HUES48 (cell line): ENCODE measurements at regions not wholly inside any gene's neighbourhood (a gene's known extent, or its start where the extent isn't known, plus 50 kb on each side); places are given as distances from the start of the nearest gene placed in this dataset.

Source experiments
- H3K27ac ChIP-seq: one replicate; pipeline ENCODE4 v1.7.0; 2013; ENCODE audit warnings: low read depth, low read length, inconsistent platforms
- H3K27me3 ChIP-seq: 2 replicates; pipeline ENCODE4 v1.6.1; 2013; ENCODE audit warnings: mild to moderate bottlenecking, low read length; ENCODE audit not compliant: control insufficient read depth, insufficient read depth
- H3K36me3 ChIP-seq: 2 replicates; pipeline ENCODE4 v1.6.1; 2013; ENCODE audit warnings: low read length; ENCODE audit not compliant: control insufficient read depth, insufficient read depth
- H3K4me1 ChIP-seq: 2 replicates; pipeline ENCODE4 v1.6.1; 2013; ENCODE audit warnings: mild to moderate bottlenecking, low read length; ENCODE audit not compliant: control insufficient read depth, insufficient read depth
- H3K4me3 ChIP-seq: 2 replicates; pipeline ENCODE4 v1.5.1; 2013; ENCODE audit warnings: mild to moderate bottlenecking, low read depth, low read length
- H3K9ac ChIP-seq: 2 replicates; pipeline ENCODE4 v1.6.1; 2013; ENCODE audit warnings: mild to moderate bottlenecking, low read depth, low read length, moderate library complexity
- H3K9me3 ChIP-seq: 2 replicates; pipeline ENCODE4 v1.6.1; 2013; ENCODE audit warnings: low read length; ENCODE audit not compliant: control insufficient read depth, insufficient read depth

DNA sequence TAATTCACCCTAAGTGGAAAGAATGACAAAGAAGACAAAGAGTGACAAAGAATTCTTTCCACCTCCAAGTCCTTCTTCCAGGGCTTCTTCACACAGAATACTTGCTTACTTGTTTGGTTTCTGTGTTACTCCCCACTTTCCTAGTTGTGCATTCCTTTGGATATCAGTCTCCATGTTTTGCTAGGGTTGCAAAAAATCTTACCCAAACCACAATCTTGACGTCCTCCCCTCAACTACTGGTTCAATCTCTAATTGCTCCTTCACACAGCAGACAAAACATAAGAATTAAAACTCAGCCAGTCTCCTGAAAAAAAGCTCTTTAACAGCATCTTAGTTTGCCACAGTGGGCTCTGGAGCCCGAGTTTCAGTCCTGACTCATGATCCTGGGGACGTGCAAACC lies 297.6 kb upstream of the CHRNA7 start:
- Histone ChIP-seq H3K9me3 (no peaks in the 10 kb centered on the region), H3K36me3 (no peaks in the 10 kb centered on the region), H3K27ac (no peak overlapping the region), H3K4me3 (no peak overlapping the region), H3K27me3 (no peaks in the 10 kb centered on the region), H3K9ac (no peak overlapping the region), H3K4me1 (no peaks in the 10 kb centered on the region)

GRCh38 chr15:31733424-31733823 lies 296.9 kb upstream of the CHRNA7 start:
- Histone ChIP-seq H3K27me3 (no peaks in the 10 kb centered on the region), H3K27ac (no peak overlapping the region), H3K9me3 (no peaks in the 10 kb centered on the region), H3K4me3 (no peak overlapping the region), H3K9ac (no peak overlapping the region), H3K4me1 (no peaks in the 10 kb centered on the region), H3K36me3 (no peaks in the 10 kb centered on the region)

DNA sequence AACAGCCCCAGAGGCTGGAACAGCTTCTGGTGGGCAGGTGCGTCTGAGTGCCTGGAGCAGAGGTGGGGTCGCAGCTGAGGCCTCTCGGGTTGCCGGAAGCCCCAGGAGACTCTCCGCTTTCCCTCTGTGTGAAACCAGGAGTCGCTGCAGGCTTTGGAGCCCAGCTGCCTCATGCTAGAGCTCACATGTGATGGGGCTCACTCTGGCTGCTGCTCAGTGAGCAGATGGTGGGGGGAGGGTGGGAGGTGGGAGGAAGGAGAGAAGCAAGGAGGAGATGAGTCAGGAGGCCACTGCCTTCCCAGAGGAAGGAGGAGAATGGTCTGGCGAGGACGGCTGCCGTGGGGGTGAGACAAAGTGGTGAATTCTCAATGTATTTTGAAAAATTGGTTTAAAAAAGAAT lies 290.1 kb upstream of the CHRNA7 start:
- H3K9ac ChIP-seq: no peak overlapping the region

GRCh38 chr15:31745841-31746240 lies 284.5 kb upstream of the CHRNA7 start:
- no peak overlapping the region for H3K9ac ChIP-seq
- H3K27ac ChIP-seq: no peak overlapping the region
- no peak overlapping the region for H3K4me3 ChIP-seq
- peaks cover 5% of the 10 kb centered on the region for H3K9me3 ChIP-seq
- H3K27me3 ChIP-seq: no peaks in the 10 kb centered on the region
- no peaks in the 10 kb centered on the region for H3K4me1 ChIP-seq
- no peaks in the 10 kb centered on the region for H3K36me3 ChIP-seq

More for the DNA sequence above, 290.1 kb upstream of the CHRNA7 start:
- H3K9me3 ChIP-seq: peaks cover 5% of the 10 kb centered on the region
- H3K27ac ChIP-seq: no peak overlapping the region
- no peaks in the 10 kb centered on the region for H3K4me1 ChIP-seq
- no peaks in the 10 kb centered on the region for H3K27me3 ChIP-seq
- H3K4me3 ChIP-seq: no peak overlapping the region
- no peaks in the 10 kb centered on the region for H3K36me3 ChIP-seq

DNA sequence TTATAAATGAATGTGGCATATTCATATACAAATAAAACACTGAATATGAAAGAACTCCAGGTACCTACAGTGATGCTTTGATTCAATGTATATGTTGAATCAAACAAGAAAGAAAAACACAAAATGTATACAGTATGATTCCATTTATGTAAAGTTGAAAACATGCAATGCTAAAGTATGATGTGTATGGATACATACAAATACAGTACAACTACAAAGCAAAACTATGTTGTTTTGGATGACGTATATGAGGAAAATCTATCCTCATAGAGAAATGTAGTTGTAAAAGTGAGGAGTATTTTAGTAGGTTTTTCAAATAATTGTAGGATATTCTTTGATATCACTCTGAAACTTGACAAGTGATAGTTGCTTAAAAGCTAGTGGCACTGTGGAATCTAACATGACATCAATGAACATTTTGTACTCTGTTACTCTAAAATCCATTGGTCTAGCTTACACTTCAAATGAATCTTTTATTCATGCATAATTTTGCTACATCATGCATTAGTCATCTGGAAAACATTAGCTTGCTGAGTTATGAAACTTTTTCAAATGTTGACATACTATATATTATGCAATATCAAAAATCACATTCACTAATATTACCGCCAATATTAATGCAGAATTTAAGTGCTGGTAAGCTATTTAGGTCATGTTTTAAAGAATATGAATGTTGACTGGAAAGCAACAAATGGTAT lies 278.1 kb upstream of the CHRNA7 start:
- no peaks in the 10 kb centered on the region for H3K36me3 ChIP-seq
- no peak overlapping the region for H3K9ac ChIP-seq
- no peaks in the 10 kb centered on the region for H3K27me3 ChIP-seq
- no peaks in the 10 kb centered on the region for H3K9me3 ChIP-seq
- no peak overlapping the region for H3K4me3 ChIP-seq
- H3K27ac ChIP-seq: no peak overlapping the region
- no peaks in the 10 kb centered on the region for H3K4me1 ChIP-seq

- H3K27ac ChIP-seq: no peak overlapping the region
Measured at GRCh38 chr15:31752905-31753304, 277.4 kb upstream of the CHRNA7 start.

DNA sequence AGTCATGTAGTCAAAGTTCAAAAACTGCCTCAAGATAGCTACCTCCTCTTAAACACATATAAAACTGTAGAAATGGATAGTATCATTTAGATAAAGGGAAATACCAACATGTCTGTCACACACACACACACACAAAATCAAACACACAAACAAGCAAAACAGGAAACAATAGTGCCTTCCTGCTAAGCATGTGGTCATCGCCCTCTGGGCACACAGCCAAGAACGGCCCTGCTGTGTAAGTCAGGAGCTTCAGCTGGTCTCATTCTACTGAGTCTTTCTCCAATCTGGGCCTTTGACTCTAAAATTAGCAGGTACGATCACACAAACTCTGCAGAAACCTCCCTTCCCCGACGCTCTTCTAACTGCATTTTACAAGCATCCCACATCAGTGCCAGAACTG lies 272.2 kb upstream of the CHRNA7 start:
- H3K36me3 ChIP-seq: no peaks in the 10 kb centered on the region
- no peak overlapping the region for H3K27ac ChIP-seq
- H3K9me3 ChIP-seq: no peaks in the 10 kb centered on the region
- H3K4me1 ChIP-seq: no peaks in the 10 kb centered on the region
- no peaks in the 10 kb centered on the region for H3K27me3 ChIP-seq
- H3K4me3 ChIP-seq: no peak overlapping the region
- H3K9ac ChIP-seq: no peak overlapping the region

More at GRCh38 chr15:31752905-31753304, 277.4 kb upstream of the CHRNA7 start:
- Histone ChIP-seq H3K4me1 (no peaks in the 10 kb centered on the region), H3K27me3 (no peaks in the 10 kb centered on the region), H3K36me3 (no peaks in the 10 kb centered on the region), H3K9ac (no peak overlapping the region), H3K9me3 (no peaks in the 10 kb centered on the region), H3K4me3 (no peak overlapping the region)

DNA sequence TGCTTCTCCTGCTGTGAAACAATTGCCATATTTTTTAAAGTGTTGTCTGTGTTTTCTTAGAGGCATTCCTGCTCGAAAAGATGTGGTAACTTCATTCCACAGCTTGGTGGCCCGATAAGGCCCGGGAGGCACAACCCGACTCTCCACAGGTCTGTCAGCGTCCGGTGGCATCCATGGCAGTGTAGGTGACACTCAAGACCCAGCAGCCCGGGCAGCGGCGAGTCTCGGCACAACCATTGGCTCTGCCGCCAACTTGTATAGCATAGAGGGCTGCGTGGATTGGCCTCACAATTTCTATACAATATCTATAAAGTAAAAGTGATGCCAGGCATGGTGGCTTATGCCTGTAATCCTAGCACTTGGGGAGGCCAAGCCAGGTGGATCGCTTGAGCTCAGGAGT lies 262.3 kb upstream of the CHRNA7 start:
- no peaks in the 10 kb centered on the region for H3K4me1 ChIP-seq
- no peaks in the 10 kb centered on the region for H3K27me3 ChIP-seq

DNA sequence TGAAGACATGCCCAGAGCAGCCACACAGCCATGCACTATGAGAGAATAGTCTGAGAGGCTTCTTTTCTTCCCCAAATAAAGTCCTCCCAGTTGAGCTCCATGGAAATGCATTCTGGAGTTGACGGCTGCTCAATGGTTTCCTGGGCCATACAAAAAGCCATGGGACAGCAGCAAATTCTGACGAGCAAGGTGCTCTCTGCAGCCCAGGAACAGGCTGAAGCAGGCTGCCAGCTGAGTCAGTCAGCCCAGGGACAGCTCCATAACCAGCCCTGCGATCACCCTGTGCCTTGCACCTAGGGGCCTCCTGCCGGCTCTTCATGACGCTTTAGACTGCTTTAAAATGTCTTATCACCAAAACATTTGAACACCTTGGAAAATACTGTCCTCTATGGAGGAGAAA lies 256.3 kb upstream of the CHRNA7 start:
- Histone ChIP-seq H3K4me1 (peaks cover 3% of the 10 kb centered on the region; the same call in 1 of the 2 replicates), H3K4me3 (no peak overlapping the region), H3K27me3 (no peaks in the 10 kb centered on the region), H3K9me3 (no peaks in the 10 kb centered on the region), H3K9ac (no peak overlapping the region), H3K27ac (no peak overlapping the region), H3K36me3 (no peaks in the 10 kb centered on the region)

More for the DNA sequence above, 262.3 kb upstream of the CHRNA7 start:
- H3K9me3 ChIP-seq: no peaks in the 10 kb centered on the region
- no peak overlapping the region for H3K4me3 ChIP-seq
- H3K36me3 ChIP-seq: no peaks in the 10 kb centered on the region
- H3K27ac ChIP-seq: no peak overlapping the region
- no peak overlapping the region for H3K9ac ChIP-seq

- H3K9me3 ChIP-seq: no peaks in the 10 kb centered on the region
- peaks cover 3% of the 10 kb centered on the region; the same call in 1 of the 2 replicates for H3K4me1 ChIP-seq
- no peak overlapping the region for H3K9ac ChIP-seq
- H3K36me3 ChIP-seq: no peaks in the 10 kb centered on the region
- H3K4me3 ChIP-seq: no peak overlapping the region
- H3K27me3 ChIP-seq: no peaks in the 10 kb centered on the region
- no peak overlapping the region for H3K27ac ChIP-seq
Measured at GRCh38 chr15:31776039-31776438, 254.3 kb upstream of the CHRNA7 start.

- Histone ChIP-seq H3K27me3 (no peaks in the 10 kb centered on the region), H3K9me3 (no peaks in the 10 kb centered on the region), H3K9ac (no peak overlapping the region), H3K4me1 (peaks cover 9% of the 10 kb centered on the region), H3K4me3 (no peak overlapping the region), H3K36me3 (no peaks in the 10 kb centered on the region), H3K27ac (no peak overlapping the region)
Measured at GRCh38 chr15:31781261-31781660, 249.1 kb upstream of the CHRNA7 start.
